Muscle of leg (tissue), 3 donors: ENCODE measurements at regions not wholly inside any gene's neighbourhood (a gene's known extent, or its start where the extent isn't known, plus 50 kb on each side); places are given as distances from the start of the nearest gene placed in this dataset.

Experiments
- DNase-seq: peaks from one replicate; pipeline ENCODE4 v3.0.0; 2013
- H3K27ac ChIP-seq: one replicate; pipeline ENCODE4 v1.5.1; 2013; ENCODE audit warnings: mild to moderate bottlenecking, low read length, control low read depth
- H3K27me3 ChIP-seq: one replicate; pipeline ENCODE4 v1.6.1; 2013; ENCODE audit warnings: low read length; ENCODE audit not compliant: control insufficient read depth, insufficient read depth
- H3K36me3 ChIP-seq: one replicate; pipeline ENCODE4 v1.6.1; 2013; ENCODE audit warnings: low read length; ENCODE audit not compliant: control insufficient read depth, insufficient read depth
- H3K4me1 ChIP-seq: one replicate; pipeline ENCODE4 v1.6.1; 2013; ENCODE audit warnings: low read length; ENCODE audit not compliant: control insufficient read depth, insufficient read depth
- H3K4me3 ChIP-seq: one replicate; pipeline ENCODE4 v1.5.1; 2013; ENCODE audit warnings: low read length, control low read depth
- H3K9me3 ChIP-seq: replicated peaks from 2 replicates; pipeline ENCODE4 v1.6.1; 2013; ENCODE audit warnings: low read depth, low read length; ENCODE audit not compliant: control insufficient read depth
- WGBS: methylation state at CpG from one replicate; pipeline ENCODE4 v1.1.5; 2013; ENCODE audit warnings: missing lambda C conversion rate; ENCODE audit not compliant: insufficient coverage; 5-methylcytosine and 5-hydroxymethylcytosine counted together

DNA sequence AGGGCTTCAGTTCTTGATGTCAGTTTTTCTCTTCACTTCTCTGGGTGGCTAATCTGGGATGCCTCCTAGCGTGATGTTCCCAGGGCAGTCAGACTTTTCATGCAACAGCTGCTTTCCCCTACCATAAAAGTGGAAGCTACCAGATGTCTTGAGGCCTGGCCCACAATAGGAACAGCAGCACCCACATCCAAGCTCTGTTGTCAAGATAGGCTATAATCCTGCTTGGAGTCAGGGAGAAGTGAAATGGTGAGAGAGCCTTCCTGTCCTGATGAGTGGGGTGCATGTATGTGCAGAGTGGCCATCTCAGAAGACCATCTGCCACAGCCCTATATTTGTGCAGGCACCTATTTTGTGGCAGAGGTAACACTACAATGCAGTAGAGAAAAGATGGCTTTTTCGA, 108.0 kb downstream of the HTR5A start:
- Histone ChIP-seq H3K4me1 (no peaks in the 10 kb centered on the region), H3K27ac (no peak overlapping the region), H3K36me3 (no peaks in the 10 kb centered on the region), H3K27me3 (peaks cover 4% of the 10 kb centered on the region), H3K4me3 (no peak overlapping the region), H3K9me3 (peaks cover 3% of the 10 kb centered on the region)
- WGBS, result 67% methylated on average over 1 of the region's 2 CpGs
- DNase-seq, result no peak

DNA sequence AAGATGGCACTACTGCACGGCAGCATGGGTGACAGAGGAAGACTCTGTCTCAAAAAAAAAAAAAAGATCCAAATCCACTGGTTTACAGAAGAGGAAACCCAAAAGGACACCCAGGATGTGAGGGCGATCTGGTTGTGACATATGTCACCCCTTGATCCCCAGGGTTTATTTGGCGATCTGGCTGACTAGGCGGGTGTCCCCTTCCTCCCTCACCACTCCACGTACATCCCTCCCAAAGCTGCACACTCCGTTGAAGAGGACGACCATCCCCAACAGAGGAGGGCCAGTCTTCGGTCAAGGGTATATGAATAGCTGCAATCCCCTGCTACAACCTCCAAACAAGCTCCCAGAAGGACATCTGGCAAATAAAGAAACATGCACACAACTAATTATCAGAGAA, 111.6 kb downstream of the HTR5A start:
- Histone ChIP-seq H3K27me3 (no peaks in the 10 kb centered on the region), H3K27ac (no peak overlapping the region), H3K4me3 (no peak overlapping the region), H3K9me3 (peaks cover 27% of the 10 kb centered on the region), H3K36me3 (no peaks in the 10 kb centered on the region), H3K4me1 (no peaks in the 10 kb centered on the region)
- 79% methylated on average over 6 of the region's 8 CpGs for WGBS
- DNase-seq, result no peak

DNA sequence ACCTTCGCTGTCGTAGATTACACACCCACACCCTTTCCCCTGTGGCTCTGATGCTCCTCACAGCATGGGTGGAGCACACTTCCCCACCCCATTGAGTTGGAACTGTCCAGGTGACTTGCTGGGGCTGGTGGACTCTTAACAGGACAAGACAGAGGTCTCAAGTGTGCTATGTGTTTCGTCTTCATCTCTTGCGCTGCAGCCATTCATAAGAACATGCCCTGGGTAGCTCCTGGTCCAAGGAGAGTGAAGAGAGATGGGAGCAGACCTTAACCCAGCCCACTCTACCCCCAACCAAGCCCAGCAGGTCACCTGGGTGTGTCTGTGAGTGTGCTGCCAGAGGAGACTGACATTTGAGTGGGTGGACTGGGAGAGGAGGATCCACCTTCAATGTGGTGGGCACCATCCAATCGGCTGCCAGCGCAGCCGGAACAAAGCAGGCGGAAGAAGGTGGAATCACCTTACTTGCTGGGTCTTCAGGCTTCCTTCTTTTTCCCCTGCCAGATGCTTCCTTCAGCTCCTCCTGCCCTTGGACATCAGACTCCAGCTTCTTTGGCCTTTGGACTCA, 112.4 kb downstream of the HTR5A start:
- no peak overlapping the region for H3K4me3 ChIP-seq
- no peaks in the 10 kb centered on the region for H3K4me1 ChIP-seq
- H3K27ac ChIP-seq, result no peak overlapping the region
- no peaks in the 10 kb centered on the region for H3K27me3 ChIP-seq
- 92% methylated on average over 6 of the region's 8 CpGs for WGBS
- peaks cover 27% of the 10 kb centered on the region for H3K9me3 ChIP-seq
- no peak for DNase-seq
- H3K36me3 ChIP-seq, result no peaks in the 10 kb centered on the region

- Histone ChIP-seq H3K4me1 (no peaks in the 10 kb centered on the region), H3K27me3 (no peaks in the 10 kb centered on the region), H3K27ac (no peak overlapping the region), H3K4me3 (no peak overlapping the region), H3K36me3 (no peaks in the 10 kb centered on the region), H3K9me3 (peaks cover 27% of the 10 kb centered on the region)
- 100% methylated on average over 1 of the region's 1 CpG for WGBS
- no peak for DNase-seq
Observed at GRCh38 chr7:155183655-155184054, 113.5 kb downstream of the HTR5A start.

DNA sequence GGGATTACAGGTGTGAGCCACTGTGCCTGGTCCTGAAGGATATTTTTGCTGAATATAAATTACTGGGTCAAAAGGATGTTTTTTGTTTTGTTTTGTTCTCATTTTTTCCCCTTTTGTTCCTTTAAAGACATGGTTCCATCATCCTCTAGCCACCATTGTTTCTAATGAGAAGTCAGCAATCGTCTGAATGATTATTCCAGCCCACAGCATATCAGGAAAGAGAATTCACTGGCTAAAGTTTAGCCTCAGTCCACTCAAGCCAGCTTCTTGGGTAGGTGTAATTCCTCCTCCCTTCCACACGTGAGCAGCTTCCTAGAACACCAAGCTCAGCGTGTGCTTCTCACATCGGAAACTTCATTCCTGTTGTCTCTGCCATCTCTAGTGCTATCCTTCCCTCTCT, 112.8 kb upstream of the INSIG1 start:
- H3K27ac ChIP-seq, result no peak overlapping the region
- WGBS, result 90% methylated on average over 3 of the region's 4 CpGs

GRCh38 chr7:155187061-155187785, 110.5 kb upstream of the INSIG1 start:
- DNase-seq, result no peak
- Histone ChIP-seq H3K4me1 (peaks cover 4% of the 10 kb centered on the region), H3K9me3 (peaks cover 27% of the 10 kb centered on the region), H3K4me3 (no peak overlapping the region), H3K27ac (no peak overlapping the region), H3K27me3 (peaks cover 7% of the 10 kb centered on the region), H3K36me3 (no peaks in the 10 kb centered on the region)
- WGBS, result 82% methylated on average over 14 of the region's 15 CpGs

More for the DNA sequence above, 112.8 kb upstream of the INSIG1 start:
- H3K4me3 ChIP-seq, result no peak overlapping the region
- DNase-seq, result no peak
- H3K4me1 ChIP-seq, result no peaks in the 10 kb centered on the region
- H3K27me3 ChIP-seq, result no peaks in the 10 kb centered on the region
- peaks cover 27% of the 10 kb centered on the region for H3K9me3 ChIP-seq
- no peaks in the 10 kb centered on the region for H3K36me3 ChIP-seq

DNA sequence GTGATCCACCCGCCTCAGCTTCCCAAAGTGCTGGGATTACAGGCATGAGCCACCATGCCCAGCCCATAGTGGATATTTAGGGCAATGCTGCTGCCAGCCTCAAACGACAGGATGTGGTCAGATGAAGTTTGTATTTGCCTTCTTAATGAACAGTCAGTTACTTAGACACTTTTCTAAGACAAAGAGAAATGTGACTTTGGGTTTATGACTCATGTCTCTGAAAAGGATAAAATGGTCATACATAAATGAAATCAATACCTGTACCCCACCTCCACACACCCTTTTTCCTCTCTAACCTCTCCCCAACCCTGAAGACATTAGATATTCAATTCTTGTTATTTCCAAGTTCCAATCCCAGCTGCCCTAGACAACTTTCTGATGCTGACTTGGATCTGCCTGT, 109.3 kb upstream of the INSIG1 start:
- H3K27me3 ChIP-seq, result peaks cover 17% of the 10 kb centered on the region
- peaks cover 24% of the 10 kb centered on the region for H3K9me3 ChIP-seq
- H3K4me1 ChIP-seq, result peaks cover 4% of the 10 kb centered on the region
- H3K36me3 ChIP-seq, result no peaks in the 10 kb centered on the region
- no CpG with 5 or more reads among the region's 2 CpGs for WGBS
- H3K27ac ChIP-seq, result no peak overlapping the region
- no peak for DNase-seq
- no peak overlapping the region for H3K4me3 ChIP-seq

DNA sequence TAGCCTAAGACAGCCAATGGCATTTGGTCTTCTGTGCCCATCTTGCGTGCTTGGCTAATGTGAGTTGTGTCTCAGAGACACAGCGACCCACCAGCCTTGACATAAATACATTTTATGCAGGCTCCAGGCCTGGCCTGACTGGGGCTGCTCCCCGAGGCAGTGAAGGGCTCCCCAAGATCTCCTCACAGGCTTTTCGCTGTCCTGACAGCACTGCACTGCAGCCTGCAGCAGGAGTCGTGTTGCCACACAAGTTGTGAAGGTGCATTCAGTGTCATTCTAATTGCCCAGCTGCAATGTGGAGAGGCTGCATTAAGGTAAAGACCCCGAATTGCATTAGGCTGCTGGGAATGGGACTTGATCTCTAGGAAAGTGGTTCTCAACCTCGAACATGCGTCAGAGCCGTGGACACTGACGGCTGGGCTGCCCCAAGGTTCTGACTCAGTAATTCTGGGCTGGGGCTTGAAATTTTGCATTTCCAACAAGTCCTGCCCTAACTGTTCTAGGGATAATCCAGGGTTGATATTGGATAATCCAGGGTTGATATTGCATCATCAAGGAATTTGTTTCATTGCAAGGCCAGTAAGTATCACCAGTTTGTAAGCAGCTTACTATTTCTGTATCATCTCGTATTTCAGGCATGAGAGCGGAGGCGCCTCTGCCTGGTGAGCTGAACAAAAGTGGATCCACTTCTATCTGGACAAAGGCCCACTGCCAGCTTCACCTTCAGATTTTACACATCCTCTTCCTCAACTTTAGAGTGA, 108.7 kb upstream of the INSIG1 start:
- H3K4me1 ChIP-seq, result peaks cover 4% of the 10 kb centered on the region
- H3K4me3 ChIP-seq, result no peak overlapping the region
- 70% methylated on average over 12 of the region's 13 CpGs for WGBS
- no peak for DNase-seq
- peaks cover 21% of the 10 kb centered on the region for H3K9me3 ChIP-seq
- H3K36me3 ChIP-seq, result no peaks in the 10 kb centered on the region
- H3K27me3 ChIP-seq, result peaks cover 18% of the 10 kb centered on the region
- no peak overlapping the region for H3K27ac ChIP-seq

DNA sequence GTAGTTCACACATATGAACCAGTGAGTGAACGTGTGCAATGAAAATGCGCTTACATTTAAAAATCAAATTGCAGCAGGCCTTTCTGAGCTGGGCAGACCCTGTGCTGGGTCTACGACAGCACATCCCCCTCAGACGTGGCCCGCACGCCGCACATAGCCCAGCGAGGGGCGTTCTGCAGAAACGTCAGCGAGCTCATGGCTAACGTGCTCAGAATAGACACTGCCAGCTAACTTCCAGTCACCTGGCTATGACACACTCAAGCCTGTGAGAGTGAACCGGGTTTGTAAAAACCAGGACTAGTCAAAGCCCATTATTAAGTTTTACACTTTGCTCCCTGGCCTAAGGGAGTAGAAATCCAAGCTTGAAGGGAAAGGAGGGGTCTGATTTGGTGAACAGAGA, 108.1 kb upstream of the INSIG1 start:
- Histone ChIP-seq H3K4me3 (no peak overlapping the region), H3K27me3 (peaks cover 18% of the 10 kb centered on the region), H3K4me1 (peaks cover 4% of the 10 kb centered on the region), H3K9me3 (peaks cover 17% of the 10 kb centered on the region), H3K36me3 (no peaks in the 10 kb centered on the region), H3K27ac (no peak overlapping the region)
- no peak for DNase-seq
- WGBS, result 74% methylated on average over 9 of the region's 13 CpGs

DNA sequence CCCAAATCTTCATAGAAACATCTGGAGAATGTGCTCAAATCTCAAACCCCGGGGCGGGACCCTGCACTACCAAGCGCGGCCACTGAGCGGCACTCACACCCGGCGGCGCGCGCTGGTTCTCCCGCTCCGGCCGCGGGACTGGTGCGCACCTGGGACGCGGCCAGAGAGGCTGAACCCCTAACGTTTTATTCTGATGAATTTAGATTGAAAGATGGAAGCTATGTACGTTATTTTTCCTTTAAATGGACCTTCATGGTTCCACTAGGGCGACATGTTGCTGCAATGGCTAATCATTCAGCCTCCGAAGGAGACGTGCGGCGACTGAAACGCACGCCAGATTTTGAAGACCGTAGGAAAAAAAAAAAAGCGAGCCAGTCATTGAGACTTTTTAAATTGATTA, 107.0 kb upstream of the INSIG1 start:
- H3K27ac ChIP-seq, result no peak overlapping the region
- WGBS, result 2% methylated on average over 27 of the region's 28 CpGs
- H3K36me3 ChIP-seq, result no peaks in the 10 kb centered on the region
- H3K4me1 ChIP-seq, result peaks cover 4% of the 10 kb centered on the region
- H3K9me3 ChIP-seq, result peaks cover 6% of the 10 kb centered on the region
- H3K4me3 ChIP-seq, result no peak overlapping the region
- H3K27me3 ChIP-seq, result peaks cover 22% of the 10 kb centered on the region
- peak; percentile 31 for DNase-seq
